NCI-H128 (cell line): ENCODE measurements at regions not wholly inside any gene's neighbourhood (a gene's known extent, or its start where the extent isn't known, plus 50 kb on each side); places are given as distances from the start of the nearest gene placed in this dataset.

Experiments
- DNase-seq: peaks from one replicate; lab custom pipeline; 2025; ENCODE audit not compliant: unreplicated experiment; lab: John Stamatoyannopoulos, UW

GRCh38 chr16:86987746-86988670, 329.2 kb downstream of the C16orf95 start:
- DNase-seq: no peak

GRCh38 chr16:86988920-86989696, 328.1 kb downstream of the C16orf95 start:
- DNase-seq: no peak

- no peak for DNase-seq
Measured at GRCh38 chr16:86990451-86990850, 326.7 kb downstream of the C16orf95 start.

GRCh38 chr16:86991679-86992078, 325.5 kb downstream of the C16orf95 start:
- no peak for DNase-seq

GRCh38 chr16:86992587-86992986, 324.6 kb downstream of the C16orf95 start:
- DNase-seq: no peak

GRCh38 chr16:86993426-86994110, 323.6 kb downstream of the C16orf95 start:
- DNase-seq: no peak

- DNase-seq: no peak
Measured at GRCh38 chr16:86994215-86994614, 323.0 kb downstream of the C16orf95 start.

GRCh38 chr16:86994651-86995171, 322.5 kb downstream of the C16orf95 start:
- no peak for DNase-seq

- DNase-seq: no peak
Measured at GRCh38 chr16:86995456-86995855, 321.7 kb downstream of the C16orf95 start.

GRCh38 chr16:86996081-86996480, 321.1 kb downstream of the C16orf95 start:
- no peak for DNase-seq

- no peak for DNase-seq
Measured at GRCh38 chr16:86997058-86997457, 320.1 kb downstream of the C16orf95 start.

- no peak for DNase-seq
Measured at GRCh38 chr16:86998196-86999001, 318.8 kb downstream of the C16orf95 start.

- DNase-seq: no peak
Measured at GRCh38 chr16:87000001-87000400, 317.2 kb downstream of the C16orf95 start.

- no peak for DNase-seq
Measured at GRCh38 chr16:87002717-87003413, 314.3 kb downstream of the C16orf95 start.

- DNase-seq: no peak
Measured at GRCh38 chr16:87003414-87003755, 313.8 kb downstream of the C16orf95 start.

GRCh38 chr16:87006021-87006420, 311.2 kb downstream of the C16orf95 start:
- DNase-seq: no peak

GRCh38 chr16:87006789-87007745, 310.1 kb downstream of the C16orf95 start:
- DNase-seq: no peak

- DNase-seq: no peak
Measured at GRCh38 chr16:87007907-87008306, 309.3 kb downstream of the C16orf95 start.

- no peak for DNase-seq
Measured at GRCh38 chr16:87008664-87009063, 308.5 kb downstream of the C16orf95 start.
